ENCODE measurements at regions not wholly inside any gene's neighbourhood (a gene's known extent, or its start where the extent isn't known, plus 50 kb on each side); places are given as distances from the start of the nearest gene placed in this dataset.
A peak's percentile ranks its signal among the peaks of the same experiment; 100 is the strongest.

DNA sequence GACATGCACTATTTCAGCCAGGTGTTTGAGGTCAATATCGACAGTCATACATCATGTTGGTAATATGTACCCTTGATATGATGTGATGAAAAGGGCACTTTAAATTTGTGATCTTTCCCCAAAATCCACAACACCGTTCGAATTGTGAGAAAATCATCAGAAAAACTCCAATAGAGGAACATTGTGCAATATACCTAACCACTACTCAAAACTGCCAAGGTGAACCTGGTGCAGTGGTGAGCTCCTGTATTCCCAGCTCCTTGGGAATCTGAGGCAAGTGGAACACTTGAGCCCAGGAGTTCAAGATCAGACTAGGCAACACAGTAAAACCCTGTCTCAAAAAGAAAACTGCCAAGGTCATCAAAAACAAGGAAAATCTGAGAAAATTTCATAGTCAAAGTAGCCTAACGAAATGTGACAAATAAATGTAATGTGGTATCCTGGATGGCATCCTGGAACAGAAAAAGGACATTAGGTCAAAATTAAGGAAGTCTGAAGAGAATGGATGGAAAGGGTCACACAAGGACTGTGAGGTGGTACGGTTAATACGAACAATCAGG is 55.6 kb upstream of the LSM6 start:
- Histone ChIP-seq H3K27ac (no peak overlapping the region), H3K4me3 (no peak overlapping the region), H3K9me3 (no peaks in the 10 kb centered on the region), H3K4me1 (no peaks in the 10 kb centered on the region), H3K4me2 (no peak overlapping the region)
- TF ChIP-seq, protein P1, sequence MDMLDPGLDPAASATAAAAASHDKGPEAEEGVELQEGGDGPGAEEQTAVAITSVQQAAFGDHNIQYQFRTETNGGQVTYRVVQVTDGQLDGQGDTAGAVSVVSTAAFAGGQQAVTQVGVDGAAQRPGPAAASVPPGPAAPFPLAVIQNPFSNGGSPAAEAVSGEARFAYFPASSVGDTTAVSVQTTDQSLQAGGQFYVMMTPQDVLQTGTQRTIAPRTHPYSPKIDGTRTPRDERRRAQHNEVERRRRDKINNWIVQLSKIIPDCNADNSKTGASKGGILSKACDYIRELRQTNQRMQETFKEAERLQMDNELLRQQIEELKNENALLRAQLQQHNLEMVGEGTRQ (IDR thresholded peaks at IDR 0.05), result no peak
- peak; percentile 73 for TF ChIP-seq MAFK (IDR thresholded peaks at IDR 0.05; ENCODE audit: partially characterized antibody)
- ChIA-PET CTCF (no interaction called here), POLR2A (no interaction called here)
- ATAC-seq (no peak), FAIRE-seq (no peak), DNase-seq (ENCODE audit: low read depth in 1 of 2, low spot score in 1 of 2) (no peak)
- WGBS (ENCODE audit: missing lambda C conversion rate), result 31% methylated on average over 6 of the region's 6 CpGs

DNA sequence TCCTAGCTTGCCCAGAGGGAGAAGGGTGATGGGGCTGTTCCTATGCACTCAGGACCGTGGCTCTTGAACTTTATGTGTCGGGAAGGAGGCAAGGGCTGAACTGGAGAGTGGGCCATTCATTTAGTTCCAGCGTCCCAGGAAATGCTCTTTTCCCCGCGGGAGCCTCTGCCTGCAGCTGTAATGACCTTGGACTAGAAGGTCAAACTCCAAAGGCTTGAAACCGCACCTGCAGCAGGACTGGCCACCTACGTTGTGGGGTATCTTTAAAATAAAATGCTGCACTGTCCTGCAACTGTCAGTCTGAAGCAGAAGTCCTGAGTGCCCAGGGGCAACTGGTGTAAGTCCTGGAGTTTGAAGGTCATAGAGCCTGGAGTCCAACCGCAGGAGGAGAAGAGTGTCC is 61.5 kb upstream of the LSM6 start:
- Histone ChIP-seq H3K27ac (no peak overlapping the region), H3K9me3 (no peaks in the 10 kb centered on the region), H3K4me3 (no peak overlapping the region), H3K4me1 (no peaks in the 10 kb centered on the region), H3K4me2 (no peak overlapping the region)
- ATAC-seq (no peak), FAIRE-seq (no peak), DNase-seq (ENCODE audit: low read depth in 1 of 2, low spot score in 1 of 2) (no peak)
- TF ChIP-seq ZSCAN20 (CRISPR knock-in tag; IDR thresholded peaks at IDR 0.05), result no peak
- no peak for TF ChIP-seq RFX5 (IDR thresholded peaks at IDR 0.05)
- TF ChIP-seq NFE2L2 (conservative IDR thresholded peaks at IDR 0.05; ENCODE audit: low read length), result no peak
- no peak for TF ChIP-seq HOXB5 (CRISPR knock-in tag; IDR thresholded peaks at IDR 0.05)
- TF ChIP-seq JUNB (IDR thresholded peaks at IDR 0.05), result no peak
- no peak for TF ChIP-seq HOXA7 (CRISPR knock-in tag; IDR thresholded peaks at IDR 0.05)
- TF ChIP-seq, protein P2, sequence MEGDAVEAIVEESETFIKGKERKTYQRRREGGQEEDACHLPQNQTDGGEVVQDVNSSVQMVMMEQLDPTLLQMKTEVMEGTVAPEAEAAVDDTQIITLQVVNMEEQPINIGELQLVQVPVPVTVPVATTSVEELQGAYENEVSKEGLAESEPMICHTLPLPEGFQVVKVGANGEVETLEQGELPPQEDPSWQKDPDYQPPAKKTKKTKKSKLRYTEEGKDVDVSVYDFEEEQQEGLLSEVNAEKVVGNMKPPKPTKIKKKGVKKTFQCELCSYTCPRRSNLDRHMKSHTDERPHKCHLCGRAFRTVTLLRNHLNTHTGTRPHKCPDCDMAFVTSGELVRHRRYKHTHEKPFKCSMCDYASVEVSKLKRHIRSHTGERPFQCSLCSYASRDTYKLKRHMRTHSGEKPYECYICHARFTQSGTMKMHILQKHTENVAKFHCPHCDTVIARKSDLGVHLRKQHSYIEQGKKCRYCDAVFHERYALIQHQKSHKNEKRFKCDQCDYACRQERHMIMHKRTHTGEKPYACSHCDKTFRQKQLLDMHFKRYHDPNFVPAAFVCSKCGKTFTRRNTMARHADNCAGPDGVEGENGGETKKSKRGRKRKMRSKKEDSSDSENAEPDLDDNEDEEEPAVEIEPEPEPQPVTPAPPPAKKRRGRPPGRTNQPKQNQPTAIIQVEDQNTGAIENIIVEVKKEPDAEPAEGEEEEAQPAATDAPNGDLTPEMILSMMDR (IDR thresholded peaks at IDR 0.05), result no peak
- TF ChIP-seq CEBPB (IDR thresholded peaks at IDR 0.05), result no peak
- TF ChIP-seq EHMT2 (IDR thresholded peaks at IDR 0.05; ENCODE audit: low read depth), result no peak
- no peak for TF ChIP-seq RAD21 (conservative IDR thresholded peaks at IDR 0.05 in 1 of 2, IDR thresholded peaks at IDR 0.05 in 1 of 2)
- POLR2A ChIA-PET, result no interaction called here
- CTCF ChIA-PET, result no interaction called here
- WGBS (ENCODE audit: missing lambda C conversion rate), result 42% methylated on average over 5 of the region's 8 CpGs

DNA sequence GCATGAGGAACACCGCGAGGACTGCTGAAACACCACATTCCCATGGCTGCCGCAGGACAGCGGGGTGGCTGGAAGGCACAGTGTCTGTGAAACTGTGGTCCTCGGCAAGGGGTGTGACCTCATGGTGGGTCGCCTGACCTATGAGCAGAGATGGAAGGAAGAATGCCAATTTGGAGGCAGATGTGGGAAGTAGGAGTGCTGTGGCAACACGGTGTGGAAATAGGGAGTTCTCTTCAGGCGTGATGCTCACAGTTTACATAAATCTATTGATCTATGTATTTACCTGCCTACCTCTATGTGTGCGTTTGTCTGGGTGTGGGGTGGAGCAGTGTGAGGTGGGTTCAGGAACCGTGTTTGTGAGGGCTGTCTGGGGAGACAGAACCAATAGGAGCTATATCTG is 62.3 kb upstream of the LSM6 start:
- POLR2A ChIA-PET, result no interaction called here

DNA sequence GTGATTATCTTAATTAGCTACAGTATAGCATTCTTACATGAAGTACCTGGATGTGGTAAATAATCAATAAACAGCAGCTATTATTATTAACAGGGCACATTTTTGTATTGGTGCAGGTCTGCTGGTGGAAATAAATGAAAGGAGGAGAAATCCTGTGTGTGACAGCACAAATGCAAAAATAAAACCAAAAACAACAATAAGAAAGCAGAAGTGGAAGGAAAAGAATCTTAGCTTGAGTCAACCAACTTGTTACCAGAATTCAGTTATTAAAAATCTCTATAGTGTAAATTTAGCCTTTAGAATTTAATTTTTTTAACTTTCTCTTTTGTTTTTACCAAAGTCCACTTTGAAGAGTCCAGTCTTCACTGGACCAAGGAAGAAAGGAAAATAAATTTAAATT is 63.1 kb upstream of the LSM6 start:
- Histone ChIP-seq H3K4me3 (no peak overlapping the region), H3K4me2 (no peak overlapping the region), H3K27ac (no peak overlapping the region), H3K4me1 (no peaks in the 10 kb centered on the region), H3K9me3 (no peaks in the 10 kb centered on the region)
- POLR2A ChIA-PET, result no interaction called here
- DNase-seq (ENCODE audit: low read depth in 1 of 2, low spot score in 1 of 2) (no peak), FAIRE-seq (no peak), ATAC-seq (no peak)
- CTCF ChIA-PET, result no interaction called here
- TF ChIP-seq ZFP36 (IDR thresholded peaks at IDR 0.05; ENCODE audit: borderline replicate concordance, partially characterized antibody), result no peak
- no peak for TF ChIP-seq TP53 (CRISPR knock-in tag; IDR thresholded peaks at IDR 0.05)
- TF ChIP-seq CEBPB (IDR thresholded peaks at IDR 0.05), result no peak
- no peak for TF ChIP-seq RAD21 (conservative IDR thresholded peaks at IDR 0.05 in 1 of 2, IDR thresholded peaks at IDR 0.05 in 1 of 2)
- no peak for TF ChIP-seq POLR2AphosphoS2 (conservative IDR thresholded peaks at IDR 0.05; ENCODE audit: low read length)
- TF ChIP-seq, protein P3, sequence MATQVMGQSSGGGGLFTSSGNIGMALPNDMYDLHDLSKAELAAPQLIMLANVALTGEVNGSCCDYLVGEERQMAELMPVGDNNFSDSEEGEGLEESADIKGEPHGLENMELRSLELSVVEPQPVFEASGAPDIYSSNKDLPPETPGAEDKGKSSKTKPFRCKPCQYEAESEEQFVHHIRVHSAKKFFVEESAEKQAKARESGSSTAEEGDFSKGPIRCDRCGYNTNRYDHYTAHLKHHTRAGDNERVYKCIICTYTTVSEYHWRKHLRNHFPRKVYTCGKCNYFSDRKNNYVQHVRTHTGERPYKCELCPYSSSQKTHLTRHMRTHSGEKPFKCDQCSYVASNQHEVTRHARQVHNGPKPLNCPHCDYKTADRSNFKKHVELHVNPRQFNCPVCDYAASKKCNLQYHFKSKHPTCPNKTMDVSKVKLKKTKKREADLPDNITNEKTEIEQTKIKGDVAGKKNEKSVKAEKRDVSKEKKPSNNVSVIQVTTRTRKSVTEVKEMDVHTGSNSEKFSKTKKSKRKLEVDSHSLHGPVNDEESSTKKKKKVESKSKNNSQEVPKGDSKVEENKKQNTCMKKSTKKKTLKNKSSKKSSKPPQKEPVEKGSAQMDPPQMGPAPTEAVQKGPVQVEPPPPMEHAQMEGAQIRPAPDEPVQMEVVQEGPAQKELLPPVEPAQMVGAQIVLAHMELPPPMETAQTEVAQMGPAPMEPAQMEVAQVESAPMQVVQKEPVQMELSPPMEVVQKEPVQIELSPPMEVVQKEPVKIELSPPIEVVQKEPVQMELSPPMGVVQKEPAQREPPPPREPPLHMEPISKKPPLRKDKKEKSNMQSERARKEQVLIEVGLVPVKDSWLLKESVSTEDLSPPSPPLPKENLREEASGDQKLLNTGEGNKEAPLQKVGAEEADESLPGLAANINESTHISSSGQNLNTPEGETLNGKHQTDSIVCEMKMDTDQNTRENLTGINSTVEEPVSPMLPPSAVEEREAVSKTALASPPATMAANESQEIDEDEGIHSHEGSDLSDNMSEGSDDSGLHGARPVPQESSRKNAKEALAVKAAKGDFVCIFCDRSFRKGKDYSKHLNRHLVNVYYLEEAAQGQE (IDR thresholded peaks at IDR 0.05), result no peak
- TF ChIP-seq HEYL (CRISPR knock-in tag; IDR thresholded peaks at IDR 0.05), result no peak
- TF ChIP-seq RNF2 (IDR thresholded peaks at IDR 0.05; ENCODE audit: borderline replicate concordance, low read depth), result no peak
- TF ChIP-seq MAZ (IDR thresholded peaks at IDR 0.05; ENCODE audit: borderline replicate concordance, low read depth, low read length), result no peak

More for the DNA sequence above, 62.3 kb upstream of the LSM6 start:
- no peak for DNase-seq (ENCODE audit: low read depth in 1 of 2, low spot score in 1 of 2)
- Histone ChIP-seq H3K9me3 (no peaks in the 10 kb centered on the region), H3K27ac (no peak overlapping the region), H3K4me1 (no peaks in the 10 kb centered on the region), H3K4me3 (no peak overlapping the region), H3K4me2 (no peak overlapping the region)
- 32% methylated on average over 8 of the region's 10 CpGs for WGBS (ENCODE audit: missing lambda C conversion rate)
- CTCF ChIA-PET, result no interaction called here
- FAIRE-seq, result no peak
- TF ChIP-seq POLR2A (IDR thresholded peaks at IDR 0.05; ENCODE audit: low read length), result no peak
- no peak for TF ChIP-seq CEBPB (IDR thresholded peaks at IDR 0.05)
- TF ChIP-seq CBX2 (IDR thresholded peaks at IDR 0.05; ENCODE audit: borderline replicate concordance, low read depth), result no peak
- TF ChIP-seq ESRRA (IDR thresholded peaks at IDR 0.05; ENCODE audit: borderline replicate concordance, low read length), result no peak
- TF ChIP-seq GATA3 (IDR thresholded peaks at IDR 0.05; ENCODE audit: borderline replicate concordance), result no peak
- no peak for TF ChIP-seq RARB (CRISPR knock-in tag; IDR thresholded peaks at IDR 0.05)
- no peak for TF ChIP-seq MYC (IDR thresholded peaks at IDR 0.05; ENCODE audit: borderline replicate concordance, low read length)
- TF ChIP-seq NR3C1 (IDR thresholded peaks at IDR 0.05), result no peak
- TF ChIP-seq MAZ (IDR thresholded peaks at IDR 0.05; ENCODE audit: borderline replicate concordance, low read depth, low read length), result no peak
- TF ChIP-seq, protein P4, sequence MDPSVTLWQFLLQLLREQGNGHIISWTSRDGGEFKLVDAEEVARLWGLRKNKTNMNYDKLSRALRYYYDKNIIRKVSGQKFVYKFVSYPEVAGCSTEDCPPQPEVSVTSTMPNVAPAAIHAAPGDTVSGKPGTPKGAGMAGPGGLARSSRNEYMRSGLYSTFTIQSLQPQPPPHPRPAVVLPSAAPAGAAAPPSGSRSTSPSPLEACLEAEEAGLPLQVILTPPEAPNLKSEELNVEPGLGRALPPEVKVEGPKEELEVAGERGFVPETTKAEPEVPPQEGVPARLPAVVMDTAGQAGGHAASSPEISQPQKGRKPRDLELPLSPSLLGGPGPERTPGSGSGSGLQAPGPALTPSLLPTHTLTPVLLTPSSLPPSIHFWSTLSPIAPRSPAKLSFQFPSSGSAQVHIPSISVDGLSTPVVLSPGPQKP (IDR thresholded peaks at IDR 0.05; ENCODE audit: low read depth, low read length), result no peak
- ATAC-seq, result no peak

Measured in A549 (cell line).